Activated CD4-positive, alpha-beta T cell treated with anti-CD3 and anti-CD28 coated beads, Interleukin-2, amount 50 U/mL, for 4 hours (primary cell): ENCODE measurements at regions not wholly inside any gene's neighbourhood (a gene's known extent, or its start where the extent isn't known, plus 50 kb on each side); places are given as distances from the start of the nearest gene placed in this dataset.

ENCODE experiments used
- DNase-seq, 2 experiments: peaks; one replicate each; pipeline ENCODE4 v3.0.0-alpha.2; 2020

- no peak for DNase-seq
These were observed 206.9 kb downstream of the NSUN3 start for GRCh38 chr3:94269763-94270162.

DNA sequence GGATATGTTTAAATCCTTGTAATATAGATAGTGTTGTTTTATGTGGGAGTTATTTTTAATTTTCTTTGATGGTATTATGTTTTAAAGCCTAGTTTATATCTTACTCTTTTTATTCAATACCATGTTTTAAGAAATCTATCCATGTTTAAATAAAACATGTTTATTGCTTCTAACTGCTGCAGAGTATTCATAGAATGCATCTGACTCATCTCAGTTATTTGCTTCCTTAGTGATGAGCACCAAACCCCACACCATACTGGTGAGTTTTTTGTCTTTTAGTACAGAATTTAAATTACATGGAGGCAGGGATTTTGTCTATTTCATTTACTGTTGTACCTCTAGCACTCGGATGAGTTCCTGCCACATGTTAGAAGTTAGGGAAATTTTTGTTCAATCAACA lies 209.2 kb downstream of the NSUN3 start:
- DNase-seq = no peak

DNA sequence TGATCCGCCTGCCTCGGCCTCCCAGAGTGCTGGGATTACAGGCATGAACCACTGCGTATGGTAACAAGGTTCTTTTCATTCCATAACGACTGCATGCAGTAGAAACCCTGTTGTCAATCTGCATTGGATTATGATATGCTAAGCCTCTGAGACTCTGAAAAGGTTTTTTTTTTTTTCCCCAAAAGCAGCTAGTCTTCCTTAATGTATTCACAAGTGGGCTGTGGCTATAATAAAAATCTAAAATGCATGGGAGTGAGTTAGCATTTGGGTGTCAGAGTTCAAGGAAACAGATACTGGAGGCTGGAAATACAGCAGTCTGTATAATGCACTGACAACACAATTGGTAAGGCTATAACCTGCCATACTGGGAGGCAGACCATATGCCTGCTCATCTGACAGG lies 218.1 kb downstream of the NSUN3 start:
- no peak for DNase-seq

GRCh38 chr3:94285872-94286271 lies 223.0 kb downstream of the NSUN3 start:
- no peak for DNase-seq

DNA sequence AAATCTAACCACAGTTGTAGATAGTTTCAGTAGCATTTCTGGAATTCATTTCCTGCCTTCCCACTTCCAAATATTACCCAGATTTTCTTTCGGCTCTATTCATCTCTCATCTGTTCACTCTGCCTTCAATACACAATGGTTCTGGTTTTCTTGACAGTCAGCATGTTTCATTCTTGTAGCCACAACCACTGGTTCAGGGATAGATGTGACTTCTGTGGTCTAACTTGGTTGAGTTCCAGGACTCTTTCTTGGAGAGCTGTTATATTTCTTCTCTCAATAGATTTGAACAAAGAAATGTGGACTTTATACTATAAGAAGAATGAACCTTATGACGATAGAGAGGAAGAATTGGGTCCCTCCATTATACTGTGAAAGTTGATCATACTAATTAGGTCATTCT lies 228.8 kb downstream of the NSUN3 start:
- no peak for DNase-seq

DNA sequence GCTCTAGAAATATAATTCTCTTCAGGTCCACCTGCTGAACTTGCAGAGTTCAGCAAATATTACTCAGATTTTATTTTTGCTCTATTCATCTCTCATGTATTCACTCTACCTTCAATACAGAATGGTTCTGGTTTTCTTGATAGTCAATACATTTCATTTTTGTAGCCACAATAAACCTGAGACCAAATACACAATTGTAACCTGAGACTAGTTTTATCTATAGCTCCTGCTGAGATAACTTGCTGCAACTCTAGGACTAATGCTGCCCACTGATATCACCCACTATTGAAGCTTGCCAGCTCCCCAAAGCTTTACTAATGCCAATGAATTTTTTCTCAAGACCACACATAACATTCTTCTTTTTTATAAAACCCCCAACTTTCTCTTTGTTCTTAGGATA lies 229.3 kb downstream of the NSUN3 start:
- DNase-seq = no peak

- DNase-seq = no peak
These were observed 230.9 kb downstream of the NSUN3 start for GRCh38 chr3:94293793-94294195.

DNA sequence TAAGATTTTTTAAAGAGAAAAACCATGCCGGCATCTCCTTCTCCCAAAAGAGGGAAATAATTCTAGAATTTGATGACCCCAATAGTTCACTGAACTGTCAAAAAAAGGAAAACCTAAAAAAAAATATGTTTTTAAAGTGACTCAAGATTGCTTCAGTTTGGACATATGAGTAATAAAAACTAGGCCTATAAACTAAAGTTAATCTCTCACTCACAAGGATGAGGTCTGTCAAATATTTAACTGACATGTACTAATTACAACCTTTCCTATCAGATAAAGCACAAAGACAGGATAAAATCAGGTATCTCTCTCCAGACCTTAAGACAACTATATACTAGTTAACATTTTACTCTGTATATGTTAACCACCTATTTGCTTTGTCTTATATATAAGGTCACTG lies 231.9 kb downstream of the NSUN3 start:
- DNase-seq = no peak

DNA sequence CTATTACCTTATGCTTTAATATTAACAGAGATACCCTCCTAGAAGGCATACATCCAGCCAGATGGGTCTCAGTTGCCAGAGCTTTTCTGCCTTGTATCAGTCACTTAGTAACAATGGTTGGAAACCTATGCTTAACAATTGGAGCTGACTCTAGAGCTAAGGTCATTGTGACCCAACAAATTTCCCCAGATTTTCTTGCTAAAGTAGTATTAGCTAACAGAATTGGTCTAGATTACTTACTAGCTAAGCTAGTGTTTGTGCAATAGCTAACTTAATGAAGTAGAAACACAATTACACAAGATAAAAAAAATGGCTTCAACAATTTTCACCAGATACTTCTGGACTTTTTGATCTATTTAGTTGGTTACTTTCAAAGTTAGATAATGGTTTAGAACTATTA lies 236.9 kb downstream of the NSUN3 start:
- DNase-seq = no peak

DNA sequence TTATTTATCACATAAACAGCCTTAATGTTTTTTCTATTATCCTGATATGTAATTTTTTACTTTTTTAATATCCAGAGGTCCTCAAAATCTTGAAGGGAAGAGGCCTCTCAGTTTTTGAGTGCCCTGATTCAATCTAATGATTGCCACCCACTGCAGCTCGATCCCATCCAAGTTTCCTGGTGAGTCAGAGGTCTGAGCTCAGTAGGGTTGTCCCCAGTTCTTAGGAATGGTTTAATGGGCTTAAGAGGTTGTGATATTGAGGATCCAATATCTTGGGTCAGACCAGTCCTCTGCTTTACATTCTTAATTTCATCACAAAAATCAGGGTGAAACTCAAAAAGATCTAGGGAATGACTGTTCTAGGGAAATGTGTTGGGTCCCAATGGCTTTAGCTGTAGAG lies 238.5 kb downstream of the NSUN3 start:
- no peak for DNase-seq

DNA sequence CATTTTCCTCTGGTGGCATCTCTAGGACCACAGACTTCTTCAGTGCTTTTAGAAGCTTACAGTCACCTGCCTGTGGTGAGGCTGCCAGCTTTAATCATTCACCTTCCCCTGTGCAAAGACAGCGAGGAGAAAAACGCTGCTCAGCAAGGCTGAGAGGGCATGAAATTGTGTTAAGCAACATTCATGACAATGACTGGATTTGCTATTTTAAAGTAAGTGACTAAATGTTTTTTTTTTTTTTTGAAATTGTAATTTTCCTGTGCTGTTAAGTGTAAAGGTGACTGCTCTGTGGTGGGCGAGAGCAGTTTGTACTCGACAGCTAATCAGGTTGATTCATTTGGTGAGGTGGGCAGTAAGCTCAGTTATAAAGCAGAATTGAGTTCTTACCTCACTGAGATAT lies 240.4 kb downstream of the NSUN3 start:
- no peak for DNase-seq

- DNase-seq = no peak
These were observed 241.0 kb downstream of the NSUN3 start for GRCh38 chr3:94303897-94304296.

GRCh38 chr3:94304954-94305353 lies 242.1 kb downstream of the NSUN3 start:
- no peak for DNase-seq

- no peak for DNase-seq
These were observed 243.2 kb downstream of the NSUN3 start for GRCh38 chr3:94305835-94306611.

GRCh38 chr3:94307588-94307987 lies 244.7 kb downstream of the NSUN3 start:
- DNase-seq = no peak

GRCh38 chr3:94308767-94309166 lies 245.9 kb downstream of the NSUN3 start:
- DNase-seq = no peak

DNA sequence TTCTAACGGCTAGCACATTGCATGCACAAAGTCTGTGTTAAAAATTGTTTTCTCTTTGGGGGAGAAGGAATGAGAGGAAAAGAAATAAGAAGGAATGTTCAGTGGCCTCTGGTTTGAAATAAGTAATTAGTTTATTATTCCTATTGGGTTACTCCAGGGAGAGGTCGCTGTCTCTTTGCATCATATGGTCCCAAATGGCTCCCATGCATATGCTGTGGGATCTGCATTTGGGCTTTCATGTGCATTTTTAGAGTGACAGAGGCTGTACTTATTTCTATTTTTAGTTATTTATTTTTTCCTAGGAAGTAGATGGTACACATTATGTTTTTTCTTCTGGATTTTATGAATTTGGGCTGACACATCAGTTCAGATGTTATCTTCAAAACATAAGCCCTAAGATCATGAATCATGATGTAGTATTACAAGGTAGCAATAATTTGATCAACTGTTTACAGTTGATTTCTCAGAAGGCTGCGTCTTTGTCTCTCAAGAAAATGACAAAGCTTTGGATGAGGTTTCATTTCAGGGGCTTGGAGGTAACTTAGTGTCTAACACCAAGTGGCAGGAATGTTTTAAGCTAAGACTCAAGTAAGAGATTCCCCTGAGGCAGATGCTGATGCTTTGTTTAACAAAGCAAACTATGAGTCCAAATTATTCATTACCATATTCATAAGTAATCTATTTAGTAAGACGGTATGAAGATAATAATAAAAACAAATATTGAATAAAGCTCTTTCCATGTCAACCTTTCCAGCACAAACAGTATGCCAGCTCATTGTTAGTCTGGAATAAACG lies 247.7 kb downstream of the NSUN3 start:
- no peak for DNase-seq

- no peak for DNase-seq
These were observed 248.8 kb downstream of the NSUN3 start for GRCh38 chr3:94311651-94312050.

GRCh38 chr3:94314218-94314883 lies 251.5 kb downstream of the NSUN3 start:
- no peak for DNase-seq

DNA sequence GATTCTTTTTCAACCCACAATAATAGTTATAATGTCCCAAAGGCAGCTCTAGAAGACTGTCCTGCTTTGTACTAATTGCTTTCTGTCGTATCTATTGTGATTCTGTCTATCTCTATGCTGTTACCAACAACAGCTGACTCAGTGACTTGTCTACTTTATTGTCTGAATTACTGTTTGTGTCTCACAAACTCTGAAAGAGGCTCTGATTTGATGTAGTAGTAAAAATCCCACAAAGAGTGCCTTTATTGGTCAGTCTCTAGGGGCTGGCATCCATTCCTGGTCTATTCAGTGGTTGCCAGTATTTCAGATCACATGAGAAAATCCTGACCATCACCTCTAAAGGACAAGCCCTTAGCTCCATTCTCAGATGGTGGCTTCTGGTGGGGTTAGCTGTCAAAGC lies 254.2 kb downstream of the NSUN3 start:
- no peak for DNase-seq

GRCh38 chr3:94323596-94323995 lies 260.7 kb downstream of the NSUN3 start:
- no peak for DNase-seq

DNA sequence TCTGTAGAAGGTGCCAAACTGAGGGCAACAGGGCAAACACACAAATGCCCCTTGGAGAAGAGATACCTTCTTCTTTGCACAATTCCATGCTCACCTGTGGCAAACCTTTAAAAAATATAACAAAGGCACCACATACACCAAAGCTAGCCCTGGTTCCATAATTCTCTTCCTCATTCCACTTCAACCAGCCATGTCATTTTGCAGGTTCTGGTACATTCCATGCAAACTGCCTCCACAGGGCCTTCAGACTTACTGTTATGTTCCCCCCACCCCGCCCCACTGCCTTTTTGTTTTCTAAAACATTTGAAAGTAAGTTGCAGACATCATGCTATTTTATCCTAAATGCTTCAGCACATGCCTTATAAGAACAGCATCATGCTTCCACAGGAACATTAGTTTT lies 269.0 kb downstream of the NSUN3 start:
- DNase-seq = no peak

GRCh38 chr3:94336046-94336753 lies 273.3 kb downstream of the NSUN3 start:
- DNase-seq = no peak
